BLaER1 treated with 17β-estradiol and CSF1 and Interleukin-3, amounts not matched to agents 10 nM and 100 nM (cell line): ENCODE measurements at regions not wholly inside any gene's neighbourhood (a gene's known extent, or its start where the extent isn't known, plus 50 kb on each side); places are given as distances from the start of the nearest gene placed in this dataset.
A peak's percentile ranks its signal among the peaks of the same experiment; 100 is the strongest.

Source experiments
- H3K27ac ChIP-seq, 11 experiments: shearing (Covaris generic); formaldehyde crosslinking; 2 replicates each; pipeline ENCODE4 v1.8.1; 2022
- H3K27me3 ChIP-seq, 11 experiments: shearing (Covaris generic); formaldehyde crosslinking; 2 replicates each; pipeline ENCODE4 v1.8.1; 2022
- H3K36me3 ChIP-seq, 11 experiments: shearing (Covaris generic); formaldehyde crosslinking; 2 replicates each; pipeline ENCODE4 v1.8.1; 2022
- H3K4me1 ChIP-seq, 10 experiments: shearing (Covaris generic); formaldehyde crosslinking; 2 replicates each; pipeline ENCODE4 v1.8.1; 2022
- H3K4me2 ChIP-seq, 11 experiments: shearing (Covaris generic); formaldehyde crosslinking; 2 replicates each; pipeline ENCODE4 v1.8.1; 2022
- H3K4me3 ChIP-seq, 10 experiments: shearing (Covaris generic); formaldehyde crosslinking; 2 replicates each; pipeline ENCODE4 v1.8.1; 2022
- H3K9ac ChIP-seq, 11 experiments: shearing (Covaris generic); formaldehyde crosslinking; 2 replicates each; pipeline ENCODE4 v1.8.1; 2022
- H3K9me3 ChIP-seq, 11 experiments: shearing (Covaris generic); formaldehyde crosslinking; replicated peaks in 1 of 11; 2 replicates each; pipeline ENCODE4 v1.8.1; 2022
- H4K20me1 ChIP-seq, 11 experiments: shearing (Covaris generic); formaldehyde crosslinking; 2 replicates each; pipeline ENCODE4 v1.8.1; 2022
- Cebpa-rat ChIP-seq, 11 experiments: shearing (Covaris generic); IDR thresholded peaks; 2 replicates each; pipeline ENCODE4 v1.8.1; 2022

DNA sequence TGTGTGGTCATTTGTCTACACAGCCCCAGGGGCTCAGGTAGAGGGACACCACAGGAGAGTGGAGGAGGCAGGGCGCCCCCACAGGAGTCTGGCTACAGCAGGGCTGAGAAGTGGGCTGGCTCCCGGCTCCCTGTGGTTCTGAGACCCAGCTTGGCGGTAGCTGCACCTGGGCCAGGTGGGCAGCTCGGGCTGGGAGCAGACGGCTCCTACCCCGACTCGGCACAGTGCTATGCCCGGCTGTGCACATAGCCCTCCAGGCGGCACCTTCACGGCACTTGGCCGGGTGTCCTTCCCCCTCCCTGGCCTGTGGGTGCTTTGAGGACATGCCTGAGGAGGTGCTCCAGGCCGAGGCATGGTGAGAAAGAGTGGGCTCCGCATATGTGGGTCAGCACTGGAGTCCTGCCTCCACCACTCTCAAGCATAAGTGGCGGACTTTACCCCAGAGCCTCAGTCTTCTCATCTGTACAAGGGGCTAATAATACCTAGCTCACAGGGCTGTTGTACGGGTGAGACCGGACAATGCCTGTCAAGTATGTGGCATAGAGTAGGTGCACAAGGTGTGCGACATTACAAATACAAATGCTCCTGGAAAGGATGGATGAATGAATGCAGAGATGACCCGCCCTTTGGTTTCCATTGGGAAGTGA lies 50.1 kb upstream of the JPH3 start:
- Histone ChIP-seq H3K4me3 (no peak overlapping the region), H3K36me3 (no peaks in the 10 kb centered on the region), H3K9ac (no peak overlapping the region), H3K27me3 (peaks cover 0 to 19% (median 0%) of the 10 kb centered on the region in 11 experiments; a peak in 4 of 22 replicates), H3K9me3 (peaks cover 0 to under 1% (median 0%) of the 10 kb centered on the region in 11 experiments; a peak in 4 of 22 replicates), H3K27ac (no peak overlapping the region), H4K20me1 (peaks cover 0 to 18% (median 6%) of the 10 kb centered on the region in 11 experiments; a peak in 6 of 22 replicates), H3K4me2 (no peak overlapping the region), H3K4me1 (peaks cover 9 to 26% (median 16%) of the 10 kb centered on the region in 10 experiments; a peak in 19 of 20 replicates)
- no peak for TF ChIP-seq Cebpa-rat (IDR thresholded peaks at IDR 0.05)

GRCh38 chr16:87551487-87551886 lies 50.8 kb upstream of the JPH3 start:
- H3K9me3 ChIP-seq = peaks cover under 1 to 7% (median 3%) of the 10 kb centered on the region in 11 experiments; a peak in 20 of 22 replicates
- H3K4me2 ChIP-seq = no peak overlapping the region
- H3K27me3 ChIP-seq = peaks cover 0 to 12% (median 0%) of the 10 kb centered on the region in 11 experiments; a peak in 4 of 22 replicates
- no peak overlapping the region for H3K4me3 ChIP-seq
- peaks cover 0 to 18% (median 0%) of the 10 kb centered on the region in 11 experiments; a peak in 4 of 22 replicates for H4K20me1 ChIP-seq
- no peak overlapping the region for H3K9ac ChIP-seq
- no peak overlapping the region for H3K27ac ChIP-seq
- H3K36me3 ChIP-seq = no peaks in the 10 kb centered on the region
- peaks cover 3 to 19% (median 9%) of the 10 kb centered on the region in 10 experiments; a peak in 19 of 20 replicates for H3K4me1 ChIP-seq
- TF ChIP-seq Cebpa-rat (IDR thresholded peaks at IDR 0.05) = no peak

- Histone ChIP-seq H3K36me3 (no peaks in the 10 kb centered on the region), H3K27me3 (peaks cover 0 to 6% (median 0%) of the 10 kb centered on the region in 11 experiments; a peak in 1 of 22 replicates), H3K27ac (no peak overlapping the region), H3K9ac (no peak overlapping the region), H3K9me3 (peaks cover 10 to 17% (median 12%) of the 10 kb centered on the region in 11 experiments), H3K4me3 (no peak overlapping the region), H3K4me1 (peaks cover 0 to 13% (median 4%) of the 10 kb centered on the region in 10 experiments; a peak in 7 of 20 replicates), H3K4me2 (no peak overlapping the region), H4K20me1 (peaks cover 0 to 18% (median 0%) of the 10 kb centered on the region in 11 experiments; a peak in 3 of 22 replicates)
- TF ChIP-seq Cebpa-rat (IDR thresholded peaks at IDR 0.05) = no peak
Observed at GRCh38 chr16:87550495-87550961, 51.8 kb upstream of the JPH3 start.

- Histone ChIP-seq H3K4me2 (no peak overlapping the region), H3K9ac (no peak overlapping the region), H3K27me3 (peaks cover 0 to 6% (median 0%) of the 10 kb centered on the region in 11 experiments; a peak in 1 of 22 replicates), H3K27ac (no peak overlapping the region), H4K20me1 (peaks cover 0 to 18% (median 0%) of the 10 kb centered on the region in 11 experiments; a peak in 3 of 22 replicates), H3K4me3 (no peak overlapping the region), H3K9me3 (peaks cover 17 to 23% (median 19%) of the 10 kb centered on the region in 11 experiments), H3K4me1 (peaks cover 0 to 20% (median 6%) of the 10 kb centered on the region in 10 experiments; a peak in 12 of 20 replicates), H3K36me3 (no peaks in the 10 kb centered on the region)
- no peak for TF ChIP-seq Cebpa-rat (IDR thresholded peaks at IDR 0.05)
Observed at GRCh38 chr16:87549627-87550494, 52.4 kb upstream of the JPH3 start.

DNA sequence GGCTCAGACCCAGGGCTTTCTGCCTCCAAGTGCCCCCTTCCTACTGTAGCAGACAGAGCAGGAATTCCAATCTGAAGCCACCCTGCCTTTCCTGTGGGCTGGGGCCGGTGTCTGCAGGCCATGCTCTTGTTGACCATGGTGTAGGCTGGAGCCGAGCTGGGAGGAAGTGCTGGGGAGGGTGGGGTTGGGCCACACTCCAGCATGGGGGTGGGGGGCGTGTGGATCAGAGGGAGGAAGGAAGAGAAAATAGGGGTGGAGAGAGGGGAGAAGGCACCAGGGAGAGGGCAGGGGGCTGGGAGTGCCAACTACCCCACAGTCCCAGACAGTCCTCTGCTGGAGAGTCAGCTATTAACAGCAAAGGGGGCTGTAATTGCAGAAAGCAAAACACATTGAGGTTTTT lies 54.3 kb upstream of the JPH3 start:
- H3K9me3 ChIP-seq = peaks cover 18 to 26% (median 20%) of the 10 kb centered on the region in 11 experiments
- peaks cover 12 to 29% (median 21%) of the 10 kb centered on the region in 10 experiments for H3K4me1 ChIP-seq
- H3K27ac ChIP-seq = no peak overlapping the region
- no peak overlapping the region for H3K4me3 ChIP-seq
- peaks cover 0 to 18% (median 0%) of the 10 kb centered on the region in 11 experiments; a peak in 3 of 22 replicates for H4K20me1 ChIP-seq
- TF ChIP-seq Cebpa-rat (IDR thresholded peaks at IDR 0.05) = no peak
- no peak overlapping the region for H3K9ac ChIP-seq
- H3K36me3 ChIP-seq = no peaks in the 10 kb centered on the region
- peak overlapping the region in 3 of 11 experiments; percentile 15 to 30 (median 24); a peak in 2 of 22 replicates for H3K4me2 ChIP-seq
- H3K27me3 ChIP-seq = peaks cover 0 to 21% (median 0%) of the 10 kb centered on the region in 11 experiments; a peak in 4 of 22 replicates

DNA sequence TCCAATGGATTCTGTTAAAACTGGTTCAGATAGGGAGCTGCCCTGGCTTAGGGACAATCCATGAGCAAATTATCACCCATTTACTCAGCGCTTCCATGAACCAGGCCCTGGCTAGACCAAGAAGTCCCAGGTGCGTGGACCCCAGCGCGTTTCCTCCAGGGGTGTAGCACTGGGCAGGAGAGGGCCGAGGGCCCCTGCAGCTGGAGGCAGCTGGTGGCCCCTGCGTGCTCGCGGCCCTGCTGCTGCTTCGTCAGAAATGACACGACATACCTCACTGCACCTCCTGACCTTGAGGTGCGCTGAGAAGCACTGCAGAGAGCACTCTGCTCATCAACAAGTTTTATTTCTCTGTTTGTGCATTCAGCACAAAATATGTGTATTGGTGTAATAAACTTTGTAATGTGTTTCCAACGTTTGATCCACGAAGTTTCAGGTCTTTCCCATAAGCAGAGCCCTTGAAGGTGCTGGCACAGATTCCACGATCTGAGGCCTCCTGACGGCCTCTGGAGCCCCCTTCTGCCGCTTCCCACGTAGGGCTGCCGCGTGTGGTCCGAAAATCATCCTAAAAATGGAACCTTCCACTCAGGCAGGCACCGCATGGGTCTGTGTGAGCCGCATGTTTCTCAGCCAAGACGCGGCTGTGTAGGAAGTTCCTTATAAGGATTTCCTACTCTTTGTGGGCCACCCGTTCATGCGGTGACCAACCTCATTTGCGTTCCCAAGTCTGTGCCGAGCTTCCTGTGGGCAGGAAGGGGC lies 50.8 kb upstream of the ZCCHC14 start:
- no peak for TF ChIP-seq Cebpa-rat (IDR thresholded peaks at IDR 0.05)
- Histone ChIP-seq H3K9me3 (peaks cover 18 to 26% (median 20%) of the 10 kb centered on the region in 11 experiments), H3K4me1 (peaks cover 34 to 57% (median 52%) of the 10 kb centered on the region in 10 experiments), H3K9ac (peak overlapping the region in 1 of 11 experiments; percentile 20; a peak in 1 of 22 replicates), H3K4me2 (peak overlapping the region; percentile 50 to 95 (median 87)), H4K20me1 (peaks cover 0 to 17% (median 0%) of the 10 kb centered on the region in 11 experiments; a peak in 2 of 22 replicates), H3K27ac (peak overlapping the region in 4 of 11 experiments; percentile 8 to 25 (median 20); a peak in 2 of 22 replicates), H3K4me3 (no peak overlapping the region), H3K27me3 (peaks cover 0 to 48% (median 0%) of the 10 kb centered on the region in 11 experiments; a peak in 8 of 22 replicates), H3K36me3 (no peaks in the 10 kb centered on the region)

DNA sequence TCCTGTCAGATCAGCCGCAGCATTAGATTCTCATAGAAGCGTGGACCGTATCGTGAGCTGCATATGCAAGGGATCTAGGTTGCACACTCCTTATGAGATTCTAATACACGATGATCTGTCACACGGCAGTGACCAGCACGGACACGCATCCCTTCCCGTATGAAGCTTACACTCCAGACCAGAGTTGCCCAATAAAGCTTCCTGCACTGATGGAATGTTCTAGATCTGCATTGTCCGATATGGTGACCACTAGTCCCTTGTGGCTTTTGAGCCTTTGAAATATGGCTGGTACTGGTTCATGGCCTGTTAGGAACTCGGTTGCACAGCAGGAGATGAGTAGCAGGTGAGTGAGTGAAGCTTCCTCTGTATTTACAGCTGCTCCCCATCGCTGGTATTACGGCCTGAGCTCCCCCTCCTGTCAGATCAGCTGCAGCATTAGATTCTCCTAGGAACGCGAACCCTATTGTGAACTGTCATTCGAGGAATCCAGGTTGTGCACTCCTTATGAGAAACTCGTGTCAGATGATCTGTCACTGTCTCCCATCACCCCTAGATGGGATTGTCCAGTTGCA lies 49.8 kb upstream of the ZCCHC14 start:
- Histone ChIP-seq H3K9me3 (peaks cover 18 to 26% (median 20%) of the 10 kb centered on the region in 11 experiments), H3K27me3 (peaks cover 0 to 48% (median 0%) of the 10 kb centered on the region in 11 experiments; a peak in 8 of 22 replicates), H3K27ac (no peak overlapping the region), H3K36me3 (no peaks in the 10 kb centered on the region), H3K4me1 (peaks cover 34 to 58% (median 52%) of the 10 kb centered on the region in 10 experiments), H3K4me3 (peak overlapping the region in 1 of 10 experiments; percentile 17; a peak in 1 of 20 replicates), H4K20me1 (peaks cover 0 to 17% (median 0%) of the 10 kb centered on the region in 11 experiments; a peak in 2 of 22 replicates), H3K9ac (no peak overlapping the region), H3K4me2 (peak overlapping the region; percentile 76 to 95 (median 88); a peak in 21 of 22 replicates)
- no peak for TF ChIP-seq Cebpa-rat (IDR thresholded peaks at IDR 0.05)
